T-helper 17 cell (primary cell): ENCODE measurements at regions not wholly inside any gene's neighbourhood (a gene's known extent, or its start where the extent isn't known, plus 50 kb on each side); places are given as distances from the start of the nearest gene placed in this dataset.
"Not testable (repeated sequence)": the region's sequence is repeated elsewhere in the genome, so short reads cannot be mapped to it uniquely, and the experiment has no call there.

Source experiments
- ATAC-seq: fragments of 150-1000 bp; cut with Tn5 transposase; 2 replicates; pipeline ENCODE4 v1.10.0; 2021; ENCODE audit warnings: mild to moderate bottlenecking, moderate library complexity
- DNase-seq, 3 donors: peaks; one replicate each; pipeline versions ENCODE4 v3.0.0 to v3.0.0-alpha.2; 2020 to 2021
- H3K9me3 ChIP-seq: one replicate; pipeline ENCODE4 v1.7.0; 2013; ENCODE audit warnings: low read length, mild to moderate bottlenecking; ENCODE audit not compliant: control insufficient read depth, poor library complexity, severe bottlenecking
- H3K27ac Mint-ChIP-seq: one replicate; pipeline ENCODE4 v1.8.0; 2022; ENCODE audit warnings: mild to moderate bottlenecking, moderate library complexity, mixed read lengths
- H3K27me3 Mint-ChIP-seq: one replicate; pipeline ENCODE4 v1.8.0; 2022; ENCODE audit warnings: mixed read lengths
- H3K36me3 Mint-ChIP-seq: one replicate; pipeline ENCODE4 v1.8.0; 2022; ENCODE audit warnings: low read depth, mixed read lengths
- H3K4me1 Mint-ChIP-seq: one replicate; pipeline ENCODE4 v1.8.0; 2022; ENCODE audit warnings: mild to moderate bottlenecking, mixed read lengths
- H3K4me3 Mint-ChIP-seq: one replicate; pipeline ENCODE4 v1.8.0; 2022; ENCODE audit warnings: mild to moderate bottlenecking, moderate library complexity, mixed read lengths

DNA sequence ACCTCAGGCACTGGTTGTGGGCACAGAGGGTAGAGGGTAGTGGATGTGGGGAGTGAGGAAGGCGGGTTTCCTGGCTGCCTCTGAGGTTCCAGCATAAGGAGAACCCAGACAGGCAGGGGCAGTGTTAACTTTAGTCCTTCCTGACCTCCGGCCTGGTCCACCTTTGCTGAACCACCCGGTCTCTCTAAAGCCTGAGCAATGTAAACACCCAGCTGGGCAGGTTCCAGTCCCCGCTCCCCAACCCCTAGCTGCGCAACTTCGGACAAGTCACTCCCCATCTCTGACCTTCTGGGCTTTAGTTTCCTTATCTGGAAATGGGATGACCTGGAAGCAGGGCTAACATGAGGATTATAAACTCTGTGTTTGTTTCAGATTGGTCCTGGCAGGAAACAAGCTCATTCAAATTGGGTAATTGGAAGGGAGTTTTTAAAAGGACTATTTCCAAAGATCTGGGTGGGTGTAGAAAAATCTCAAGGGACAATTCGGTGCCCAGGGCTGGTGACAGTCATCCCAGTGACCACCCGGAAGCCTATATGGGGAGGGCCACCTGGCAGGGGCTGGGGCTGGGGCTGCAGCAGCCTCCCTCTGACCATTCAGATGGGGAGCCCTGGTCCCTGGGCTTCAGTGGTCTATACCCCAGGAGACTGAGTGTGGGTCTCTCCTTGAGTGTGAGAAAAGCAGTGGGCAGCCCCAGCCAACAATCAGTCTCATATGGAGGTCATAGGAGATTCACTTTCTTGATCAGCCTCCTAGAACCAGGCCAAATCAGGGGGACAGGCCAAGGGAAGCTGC is 108.3 kb upstream of the SYT13 start:
- no peaks in the 10 kb centered on the region for H3K9me3 ChIP-seq
- Mint-ChIP-seq H3K36me3 (no peaks in the 10 kb centered on the region), H3K27me3 (peaks cover 49% of the 10 kb centered on the region), H3K27ac (no peak overlapping the region), H3K4me1 (peaks cover 2% of the 10 kb centered on the region), H3K4me3 (no peak overlapping the region)
- DNase-seq (no peak), ATAC-seq (no peak)

DNA sequence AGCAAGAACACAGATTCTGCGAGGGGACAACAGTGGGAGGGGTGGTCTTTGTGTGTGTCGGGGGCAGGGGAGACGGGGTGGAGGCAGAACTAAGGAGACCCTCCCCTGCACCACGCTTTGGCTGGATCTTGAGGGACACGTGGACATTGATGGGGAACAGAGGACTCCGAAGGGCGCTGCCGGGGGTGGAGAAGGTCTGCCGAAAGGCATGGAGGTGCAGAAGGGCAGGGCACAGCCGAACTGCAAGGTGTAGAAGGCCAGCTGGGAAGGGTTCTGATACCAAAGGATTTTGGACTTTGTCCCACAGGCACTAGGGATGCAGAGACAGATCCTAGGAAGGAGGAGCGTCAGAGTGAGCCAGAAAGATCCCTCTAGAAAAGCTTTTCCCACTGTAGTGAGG is 107.7 kb upstream of the SYT13 start:
- peaks cover 43% of the 10 kb centered on the region for H3K27me3 Mint-ChIP-seq
- H3K4me1 Mint-ChIP-seq: no peaks in the 10 kb centered on the region
- H3K4me3 Mint-ChIP-seq: no peak overlapping the region
- no peaks in the 10 kb centered on the region for H3K9me3 ChIP-seq
- H3K27ac Mint-ChIP-seq: no peak overlapping the region
- ATAC-seq (no peak), DNase-seq (no peak)
- H3K36me3 Mint-ChIP-seq: no peaks in the 10 kb centered on the region

DNA sequence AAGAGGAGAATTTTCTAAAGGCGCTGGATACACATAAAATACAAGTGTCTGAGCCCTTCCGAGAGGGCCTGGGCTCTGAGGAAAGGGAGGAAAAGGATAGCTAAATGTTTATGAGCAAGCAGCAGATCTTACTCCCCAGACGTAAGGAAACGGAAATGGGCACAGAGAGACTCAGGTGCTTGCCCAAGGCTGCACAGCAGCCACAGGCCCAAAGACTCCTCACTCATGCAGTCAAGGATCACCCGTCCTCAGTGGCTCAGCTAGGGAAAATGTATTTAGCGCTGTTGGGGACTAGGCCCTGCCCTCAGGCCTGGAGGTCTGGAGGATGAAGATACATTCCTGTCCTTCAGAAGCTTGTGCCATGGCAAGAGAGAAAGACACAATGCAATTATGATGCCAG is 107.2 kb upstream of the SYT13 start:
- peak overlapping the region; percentile 62 for H3K27ac Mint-ChIP-seq
- H3K27me3 Mint-ChIP-seq: peaks cover 43% of the 10 kb centered on the region
- no peaks in the 10 kb centered on the region for H3K9me3 ChIP-seq
- DNase-seq (no peak), ATAC-seq (no peak)
- no peaks in the 10 kb centered on the region for H3K4me1 Mint-ChIP-seq
- H3K36me3 Mint-ChIP-seq: no peaks in the 10 kb centered on the region
- no peak overlapping the region for H3K4me3 Mint-ChIP-seq

DNA sequence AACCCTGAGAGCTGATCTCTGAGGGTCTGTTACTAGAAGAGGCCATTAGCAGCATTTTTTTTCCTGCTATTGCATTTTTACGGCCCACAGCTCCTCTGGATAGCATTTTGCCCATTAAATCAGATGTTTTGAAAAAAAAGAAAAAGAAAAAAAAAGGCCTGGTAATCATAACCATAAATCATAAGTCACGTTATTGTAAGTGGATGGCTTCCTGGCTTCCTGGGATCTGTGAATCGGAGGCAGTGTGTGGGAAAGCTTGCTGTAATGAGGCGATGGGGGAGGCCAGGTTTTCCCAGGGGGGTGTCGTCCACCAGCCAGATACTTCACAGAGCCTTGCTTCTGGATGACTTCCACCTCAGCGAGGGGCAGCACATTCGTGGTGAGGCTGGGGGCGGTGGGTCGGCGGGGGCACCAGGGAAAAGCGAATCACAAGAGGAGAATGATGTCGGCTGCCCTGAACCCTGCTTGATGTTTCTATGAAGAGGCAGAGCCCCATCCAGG is 106.5 kb upstream of the SYT13 start:
- no peak for ATAC-seq
- no peaks in the 10 kb centered on the region for H3K9me3 ChIP-seq
- no peaks in the 10 kb centered on the region for H3K4me1 Mint-ChIP-seq
- H3K36me3 Mint-ChIP-seq: no peaks in the 10 kb centered on the region
- peaks cover 45% of the 10 kb centered on the region for H3K27me3 Mint-ChIP-seq
- peak overlapping the region; percentile 62 for H3K27ac Mint-ChIP-seq
- H3K4me3 Mint-ChIP-seq: no peak overlapping the region
- no peak for DNase-seq

DNA sequence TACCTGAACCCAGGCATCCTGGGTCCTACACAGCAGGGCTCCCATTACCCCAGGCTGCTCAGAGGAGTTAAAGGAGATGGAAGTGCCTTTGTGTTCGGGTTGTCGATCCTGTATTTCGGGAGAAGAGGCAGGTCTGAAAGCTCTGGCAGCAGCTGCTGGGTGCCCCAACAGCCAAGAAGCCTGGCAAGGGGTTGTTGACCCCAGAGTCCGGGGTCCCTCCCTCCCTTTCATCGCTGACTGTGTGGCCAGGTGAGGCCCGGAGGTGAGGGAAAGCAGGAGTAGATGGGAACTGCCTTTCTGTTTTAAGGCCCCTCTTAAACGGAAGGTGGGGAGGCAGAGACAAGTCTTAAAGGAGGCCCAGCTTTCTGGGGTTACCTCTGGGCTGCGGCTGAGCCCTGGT is 106.0 kb upstream of the SYT13 start:
- ATAC-seq (no peak), DNase-seq (no peak)
- Mint-ChIP-seq H3K4me3 (no peak overlapping the region), H3K27me3 (peaks cover 45% of the 10 kb centered on the region), H3K36me3 (no peaks in the 10 kb centered on the region), H3K4me1 (no peaks in the 10 kb centered on the region), H3K27ac (no peak overlapping the region)
- H3K9me3 ChIP-seq: no peaks in the 10 kb centered on the region

DNA sequence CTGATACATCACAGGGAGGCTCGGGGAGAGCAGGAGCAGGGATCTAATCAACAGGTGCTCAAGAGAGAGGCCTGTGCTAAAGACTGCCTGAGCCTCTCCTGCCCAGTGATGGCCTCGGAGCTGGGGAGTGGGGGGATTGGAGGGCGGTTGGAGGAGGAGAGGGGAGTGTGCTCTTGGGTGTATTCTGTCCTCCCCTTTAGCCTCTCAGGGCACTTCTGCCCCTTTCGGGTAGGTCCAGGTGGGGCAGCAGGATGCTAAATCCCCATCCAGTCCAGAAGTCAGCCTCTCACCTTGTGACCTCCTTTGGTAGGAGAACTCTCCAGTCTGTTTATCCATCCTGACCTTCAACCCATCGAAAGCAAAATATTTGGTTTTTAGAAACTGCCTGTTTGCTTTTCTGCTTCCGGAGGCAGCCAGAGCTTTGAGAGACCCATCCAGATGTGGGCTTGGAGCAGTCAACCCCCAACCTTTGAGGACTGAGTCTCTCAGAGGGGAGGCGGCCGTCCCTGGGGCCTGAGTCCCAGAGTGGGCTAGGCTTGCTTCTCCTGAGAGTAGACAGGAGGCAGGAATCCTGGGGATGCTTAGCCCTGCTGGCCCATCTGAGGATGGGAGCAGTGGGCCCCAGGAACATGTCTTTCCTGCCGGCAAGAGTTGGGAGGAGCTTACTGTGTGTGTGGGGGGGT is 105.2 kb upstream of the SYT13 start:
- ATAC-seq (no peak), DNase-seq (no peak)
- H3K9me3 ChIP-seq: no peaks in the 10 kb centered on the region
- Mint-ChIP-seq H3K27me3 (peaks cover 38% of the 10 kb centered on the region), H3K36me3 (no peaks in the 10 kb centered on the region), H3K27ac (no peak overlapping the region), H3K4me3 (no peak overlapping the region), H3K4me1 (no peaks in the 10 kb centered on the region)

DNA sequence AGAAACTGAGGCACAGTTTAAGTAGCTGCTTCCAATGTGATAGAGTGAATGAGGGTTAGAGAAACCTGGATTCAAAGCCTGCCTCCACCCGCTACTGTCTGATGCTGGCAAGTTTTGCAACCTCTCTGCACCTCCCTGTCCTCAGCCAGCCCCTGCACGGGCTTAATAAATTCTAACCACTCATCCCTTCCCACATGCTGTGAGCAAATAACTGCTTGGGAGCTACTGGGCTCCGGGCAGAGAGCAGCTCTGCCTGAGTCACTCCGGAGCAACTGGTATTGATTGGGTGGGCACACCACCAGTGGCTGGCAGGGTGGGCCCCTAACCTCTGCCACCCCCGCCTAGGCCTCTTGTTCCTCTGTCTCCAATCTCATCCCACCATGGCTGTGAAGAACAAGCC is 104.3 kb upstream of the SYT13 start:
- H3K9me3 ChIP-seq: no peaks in the 10 kb centered on the region
- Mint-ChIP-seq H3K27me3 (peaks cover 35% of the 10 kb centered on the region), H3K27ac (no peak overlapping the region), H3K4me1 (peaks cover 2% of the 10 kb centered on the region), H3K36me3 (no peaks in the 10 kb centered on the region), H3K4me3 (no peak overlapping the region)
- DNase-seq (no peak), ATAC-seq (no peak)

DNA sequence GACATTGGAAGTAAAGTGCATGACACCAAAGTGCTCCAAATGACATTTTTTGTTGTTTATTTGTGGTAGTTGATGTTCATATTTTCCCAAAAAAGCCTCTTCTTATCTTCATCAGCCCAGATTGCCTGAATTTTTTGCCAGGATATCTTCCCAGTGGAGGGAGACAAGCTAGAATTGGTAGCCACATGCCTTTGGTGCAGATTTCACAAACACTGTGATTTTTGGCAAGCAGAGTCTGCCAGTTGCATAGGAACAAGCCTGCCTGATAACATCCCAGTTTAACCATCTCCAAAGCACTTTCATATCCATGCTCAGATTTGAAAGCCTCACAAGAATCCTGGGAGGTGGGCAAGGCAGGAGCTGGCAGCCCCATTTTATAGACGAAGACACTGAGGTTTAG is 102.3 kb upstream of the SYT13 start:
- DNase-seq: no peak
- no peak overlapping the region for H3K4me3 Mint-ChIP-seq
- no peak overlapping the region for H3K27ac Mint-ChIP-seq
- H3K27me3 Mint-ChIP-seq: peaks cover 26% of the 10 kb centered on the region
- no peak for ATAC-seq
- H3K9me3 ChIP-seq: no peaks in the 10 kb centered on the region
- H3K4me1 Mint-ChIP-seq: peaks cover 10% of the 10 kb centered on the region
- no peaks in the 10 kb centered on the region for H3K36me3 Mint-ChIP-seq

DNA sequence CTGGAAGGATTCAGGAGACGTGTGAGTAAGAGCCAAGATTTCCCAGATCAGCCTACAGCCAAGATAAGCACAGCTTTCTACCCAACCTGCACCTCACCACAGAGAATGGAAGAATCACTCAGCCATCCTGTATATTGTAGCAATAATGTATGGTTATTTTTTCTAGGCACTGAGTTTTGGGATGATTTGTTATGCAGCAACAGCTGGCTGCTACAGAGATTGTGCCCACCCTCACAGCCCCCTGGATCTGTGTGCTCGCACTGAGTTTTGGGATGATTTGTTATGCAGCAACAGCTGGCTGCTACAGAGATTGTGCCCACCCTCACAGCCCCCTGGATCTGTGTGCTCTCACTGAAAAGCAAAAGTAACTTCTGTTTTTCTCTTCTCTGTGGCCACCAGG is 101.7 kb upstream of the SYT13 start:
- Mint-ChIP-seq H3K4me1 (peaks cover 14% of the 10 kb centered on the region), H3K27me3 (peaks cover 20% of the 10 kb centered on the region)
- not testable (repeated sequence) for ATAC-seq, H3K4me3 Mint-ChIP-seq, H3K9me3 ChIP-seq, H3K36me3 Mint-ChIP-seq, H3K27ac Mint-ChIP-seq, DNase-seq

DNA sequence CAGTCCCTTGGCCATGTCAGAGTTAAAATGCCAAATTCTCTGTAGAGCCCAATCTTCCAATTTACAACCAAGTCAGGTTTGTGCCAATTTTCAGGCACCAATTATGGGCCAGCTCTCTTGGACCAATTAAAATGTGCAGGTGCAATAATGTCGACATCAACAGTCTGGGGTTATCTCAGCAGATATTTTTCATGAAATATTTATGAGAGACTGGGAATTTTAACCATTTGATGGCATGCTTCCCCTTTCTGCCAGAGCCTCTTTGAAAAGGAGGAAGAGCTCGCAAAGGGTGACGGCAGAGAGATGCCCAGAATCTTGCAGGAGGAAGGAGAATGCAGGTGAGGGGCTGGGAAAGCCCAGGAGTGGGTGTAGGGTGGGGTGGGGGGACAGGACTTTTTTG is 100.8 kb upstream of the SYT13 start:
- H3K4me1 Mint-ChIP-seq: peaks cover 22% of the 10 kb centered on the region
- no peak overlapping the region for H3K4me3 Mint-ChIP-seq
- no peaks in the 10 kb centered on the region for H3K9me3 ChIP-seq
- peaks cover 16% of the 10 kb centered on the region for H3K27me3 Mint-ChIP-seq
- DNase-seq (no peak), ATAC-seq (no peak)
- H3K27ac Mint-ChIP-seq: no peak overlapping the region
- no peaks in the 10 kb centered on the region for H3K36me3 Mint-ChIP-seq

DNA sequence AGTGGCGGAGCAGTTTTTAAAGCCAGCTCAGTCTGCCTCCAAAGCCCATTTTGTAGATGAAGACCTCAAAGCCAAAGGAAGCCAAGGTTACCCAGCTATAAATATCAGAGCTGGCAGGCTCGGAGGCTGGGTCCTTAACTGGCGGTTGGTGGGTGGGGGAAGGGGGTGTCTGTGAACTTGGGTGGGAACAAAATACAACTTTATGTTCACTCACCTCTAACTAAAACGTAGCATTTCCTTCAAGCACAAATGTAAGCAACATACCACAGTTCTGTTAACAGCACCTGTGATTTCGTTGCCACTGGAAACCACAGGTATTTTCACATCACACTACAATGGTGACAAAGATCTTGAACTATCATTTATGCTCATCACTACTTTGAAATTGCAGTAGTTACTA is 99.7 kb upstream of the SYT13 start:
- peaks cover 24% of the 10 kb centered on the region for H3K4me1 Mint-ChIP-seq
- no peaks in the 10 kb centered on the region for H3K36me3 Mint-ChIP-seq
- ATAC-seq (peak; percentile 84), DNase-seq (no peak)
- peak overlapping the region; percentile 73 for H3K27ac Mint-ChIP-seq
- H3K27me3 Mint-ChIP-seq: peaks cover 16% of the 10 kb centered on the region
- H3K4me3 Mint-ChIP-seq: no peak overlapping the region
- no peaks in the 10 kb centered on the region for H3K9me3 ChIP-seq

DNA sequence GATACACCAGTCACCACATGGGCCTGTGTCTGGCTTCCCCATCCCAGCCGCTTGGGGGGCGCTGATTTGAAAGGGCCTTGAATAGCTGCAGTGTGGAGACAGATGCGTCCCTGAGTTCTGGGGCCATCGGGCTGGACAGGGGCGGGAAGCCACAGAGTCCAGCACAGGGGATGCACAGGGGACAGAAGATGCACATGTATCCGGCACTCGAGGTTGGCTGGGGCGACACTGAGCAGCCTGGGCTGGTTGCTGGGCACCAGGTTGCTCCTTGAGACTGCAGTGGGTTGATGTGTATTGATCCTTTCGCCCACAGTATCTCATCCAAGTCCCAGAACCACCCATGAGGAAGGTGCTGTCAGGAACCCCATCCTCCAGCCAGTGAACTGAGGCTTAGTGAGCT is 99.3 kb upstream of the SYT13 start:
- ATAC-seq: no peak

DNA sequence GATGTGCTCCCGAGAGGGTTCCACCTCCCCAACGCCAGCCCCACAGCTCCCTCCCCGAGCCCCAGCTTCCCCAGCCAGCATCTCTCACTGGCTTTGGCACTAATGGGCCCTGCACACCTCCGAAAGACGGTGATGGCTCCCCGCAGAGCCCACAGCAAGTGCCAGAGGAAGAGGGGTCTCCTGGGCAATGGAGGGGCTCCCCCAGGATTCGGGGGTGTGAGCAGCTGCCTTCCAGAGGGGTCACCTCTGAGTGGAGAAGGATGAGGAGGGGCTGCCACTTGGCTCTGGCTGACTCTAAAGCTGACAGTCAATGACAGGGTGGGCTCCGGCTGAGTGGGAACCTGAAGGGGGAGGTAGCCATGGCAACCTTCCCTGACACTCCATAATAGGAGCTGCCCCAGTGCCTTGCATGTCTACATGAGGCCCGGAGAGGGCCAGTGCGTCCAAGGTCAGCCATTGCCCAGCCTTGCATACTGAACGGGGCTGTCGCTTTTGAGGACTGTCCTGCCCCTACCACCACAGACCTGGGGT is 98.6 kb upstream of the SYT13 start:
- H3K27me3 Mint-ChIP-seq: peaks cover 13% of the 10 kb centered on the region
- ATAC-seq (no peak), DNase-seq (no peak)
- no peaks in the 10 kb centered on the region for H3K36me3 Mint-ChIP-seq
- H3K27ac Mint-ChIP-seq: peak overlapping the region; percentile 82
- peaks cover 24% of the 10 kb centered on the region for H3K4me1 Mint-ChIP-seq
- no peak overlapping the region for H3K4me3 Mint-ChIP-seq
- no peaks in the 10 kb centered on the region for H3K9me3 ChIP-seq

More for the DNA sequence above, 99.3 kb upstream of the SYT13 start:
- Mint-ChIP-seq H3K4me3 (no peak overlapping the region), H3K36me3 (no peaks in the 10 kb centered on the region), H3K27ac (peak overlapping the region; percentile 73), H3K27me3 (peaks cover 14% of the 10 kb centered on the region), H3K4me1 (peaks cover 24% of the 10 kb centered on the region)
- no peak for DNase-seq
- H3K9me3 ChIP-seq: no peaks in the 10 kb centered on the region
